ENCODE measurements at regions not wholly inside any gene's neighbourhood (a gene's known extent, or its start where the extent isn't known, plus 50 kb on each side); places are given as distances from the start of the nearest gene placed in this dataset.

- no peak overlapping the region for H3K27ac ChIP-seq (ENCODE audit: insufficient read depth in 1 of 2, low read depth in 1 of 2, low read length in 2 of 2, poor library complexity in 1 of 2, severe bottlenecking in 2 of 2)
- peaks cover 0 to 8% (median 2%) of the 10 kb centered on the region in 5 experiments for H3K9me3 ChIP-seq (ENCODE audit: control extremely low read depth in 1 of 5, control insufficient read depth in 4 of 5, insufficient read depth in 2 of 5, low read depth in 1 of 5, low read length in 4 of 5)
- H3K4me3 ChIP-seq (ENCODE audit: control insufficient read depth in 1 of 7, extremely low read depth in 1 of 7, insufficient read depth in 4 of 7, low read depth in 2 of 7, low read length in 6 of 7), result no peak overlapping the region
- CTCF ChIA-PET, result no interaction called here
- no peaks in the 10 kb centered on the region for H3K36me3 ChIP-seq (ENCODE audit: control insufficient read depth in 4 of 4, insufficient read depth in 4 of 4, low read length in 3 of 4)
- DNase-seq, result no peak
- POLR2A ChIA-PET, result no interaction called here
- 57% methylated on average over 1 of the region's 1 CpG for WGBS (ENCODE audit: insufficient coverage)
- no peaks in the 10 kb centered on the region for H3K4me1 ChIP-seq (ENCODE audit: control extremely low read depth in 1 of 4, control insufficient read depth in 4 of 4, insufficient read depth in 4 of 4, low read length in 3 of 4)
- H3K27me3 ChIP-seq (replicated peaks in 2 of 5; ENCODE audit: control insufficient read depth in 4 of 5, insufficient read depth in 5 of 5, low read length in 4 of 5), result no peaks in the 10 kb centered on the region
These were observed 402.4 kb downstream of the CSNK1G3 start for GRCh38 chr5:123914333-123914732.

GRCh38 chr5:123907349-123907748, 395.4 kb downstream of the CSNK1G3 start:
- ChIA-PET POLR2A (no interaction called here), CTCF (no interaction called here)
- H3K4me1 ChIP-seq (ENCODE audit: control extremely low read depth in 1 of 4, control insufficient read depth in 4 of 4, insufficient read depth in 4 of 4, low read length in 3 of 4), result no peaks in the 10 kb centered on the region
- H3K4me3 ChIP-seq (ENCODE audit: control insufficient read depth in 1 of 7, extremely low read depth in 1 of 7, insufficient read depth in 4 of 7, low read depth in 2 of 7, low read length in 6 of 7), result no peak overlapping the region
- no peak for DNase-seq
- no peaks in the 10 kb centered on the region for H3K36me3 ChIP-seq (ENCODE audit: control insufficient read depth in 4 of 4, insufficient read depth in 4 of 4, low read length in 3 of 4)
- no peaks in the 10 kb centered on the region for H3K27me3 ChIP-seq (replicated peaks in 2 of 5; ENCODE audit: control insufficient read depth in 4 of 5, insufficient read depth in 5 of 5, low read length in 4 of 5)
- WGBS (ENCODE audit: insufficient coverage), result no CpG with 5 or more reads among the region's 3 CpGs
- peaks cover 0 to 1% (median 0%) of the 10 kb centered on the region in 5 experiments for H3K9me3 ChIP-seq (ENCODE audit: control extremely low read depth in 1 of 5, control insufficient read depth in 4 of 5, insufficient read depth in 2 of 5, low read depth in 1 of 5, low read length in 4 of 5)
- no peak overlapping the region for H3K27ac ChIP-seq (ENCODE audit: insufficient read depth in 1 of 2, low read depth in 1 of 2, low read length in 2 of 2, poor library complexity in 1 of 2, severe bottlenecking in 2 of 2)

DNA sequence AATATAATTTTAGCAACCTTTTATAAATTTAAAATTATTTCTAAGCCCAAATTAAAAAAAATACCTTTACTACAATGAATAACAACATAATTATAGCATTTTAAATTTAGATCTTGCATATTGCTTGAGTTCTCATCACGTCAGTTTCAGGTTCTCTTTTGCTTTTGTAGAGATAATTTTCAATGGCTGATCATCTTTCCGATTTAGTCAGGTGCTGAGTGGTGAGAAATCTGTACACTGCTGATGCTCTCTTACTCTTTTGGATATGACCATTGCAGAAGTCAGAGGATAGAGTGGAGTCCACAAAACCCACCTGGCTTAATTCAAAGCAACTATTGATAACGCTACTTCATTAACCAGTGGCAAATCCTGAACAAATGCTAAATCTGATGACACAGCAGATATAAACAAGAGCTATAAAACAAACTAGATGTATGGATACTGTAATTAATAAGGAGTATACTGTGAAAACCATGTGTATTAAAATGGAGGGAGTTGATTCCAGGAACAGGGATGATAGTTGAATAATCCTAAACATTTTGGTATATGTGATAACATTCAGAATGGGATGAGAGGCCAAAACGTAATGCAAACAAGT, 394.8 kb downstream of the CSNK1G3 start:
- Histone ChIP-seq H3K27me3 (replicated peaks in 2 of 5; ENCODE audit: control insufficient read depth in 4 of 5, insufficient read depth in 5 of 5, low read length in 4 of 5) (no peaks in the 10 kb centered on the region), H3K9me3 (ENCODE audit: control extremely low read depth in 1 of 5, control insufficient read depth in 4 of 5, insufficient read depth in 2 of 5, low read depth in 1 of 5, low read length in 4 of 5) (peaks cover 0 to 1% (median 0%) of the 10 kb centered on the region in 5 experiments), H3K36me3 (ENCODE audit: control insufficient read depth in 4 of 4, insufficient read depth in 4 of 4, low read length in 3 of 4) (no peaks in the 10 kb centered on the region), H3K4me3 (ENCODE audit: control insufficient read depth in 1 of 7, extremely low read depth in 1 of 7, insufficient read depth in 4 of 7, low read depth in 2 of 7, low read length in 6 of 7) (no peak overlapping the region), H3K27ac (ENCODE audit: insufficient read depth in 1 of 2, low read depth in 1 of 2, low read length in 2 of 2, poor library complexity in 1 of 2, severe bottlenecking in 2 of 2) (no peak overlapping the region), H3K4me1 (ENCODE audit: control extremely low read depth in 1 of 4, control insufficient read depth in 4 of 4, insufficient read depth in 4 of 4, low read length in 3 of 4) (no peaks in the 10 kb centered on the region)
- POLR2A ChIA-PET, result no interaction called here
- WGBS (ENCODE audit: insufficient coverage), result 100% methylated on average over 3 of the region's 4 CpGs
- CTCF ChIA-PET, result no interaction called here
- no peak for DNase-seq

DNA sequence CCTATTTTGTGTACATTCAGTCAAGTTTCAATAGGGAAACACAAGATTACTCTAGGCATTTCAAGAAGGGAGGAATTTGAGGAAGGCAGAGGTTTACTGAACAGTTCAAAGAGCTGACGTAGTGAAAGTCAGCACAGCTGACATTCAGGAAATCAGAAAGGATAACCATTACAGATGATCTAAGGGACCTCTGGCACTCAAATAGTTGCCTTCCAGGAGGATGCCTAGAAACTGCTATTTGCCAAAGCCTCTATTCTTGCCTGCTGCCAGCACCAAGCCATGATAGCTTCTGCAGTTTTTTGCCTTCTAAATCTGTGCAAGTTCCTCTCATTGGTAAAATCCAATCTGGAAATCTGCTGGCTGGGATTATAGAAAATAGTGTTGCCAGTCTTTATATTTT, 373.1 kb downstream of the CSNK1G3 start:
- no peaks in the 10 kb centered on the region for H3K4me1 ChIP-seq (ENCODE audit: control extremely low read depth in 1 of 4, control insufficient read depth in 4 of 4, insufficient read depth in 4 of 4, low read length in 3 of 4)
- WGBS (ENCODE audit: insufficient coverage), result 89% methylated on average over 1 of the region's 1 CpG
- H3K4me3 ChIP-seq (ENCODE audit: control insufficient read depth in 1 of 7, extremely low read depth in 1 of 7, insufficient read depth in 4 of 7, low read depth in 2 of 7, low read length in 6 of 7), result no peak overlapping the region
- CTCF ChIA-PET, result no interaction called here
- POLR2A ChIA-PET, result no interaction called here
- no peak for DNase-seq
- no peak overlapping the region for H3K27ac ChIP-seq (ENCODE audit: insufficient read depth in 1 of 2, low read depth in 1 of 2, low read length in 2 of 2, poor library complexity in 1 of 2, severe bottlenecking in 2 of 2)
- H3K36me3 ChIP-seq (ENCODE audit: control insufficient read depth in 4 of 4, insufficient read depth in 4 of 4, low read length in 3 of 4), result no peaks in the 10 kb centered on the region
- H3K9me3 ChIP-seq (ENCODE audit: control extremely low read depth in 1 of 5, control insufficient read depth in 4 of 5, insufficient read depth in 2 of 5, low read depth in 1 of 5, low read length in 4 of 5), result peaks cover 0 to 4% (median 0%) of the 10 kb centered on the region in 5 experiments
- H3K27me3 ChIP-seq (replicated peaks in 2 of 5; ENCODE audit: control insufficient read depth in 4 of 5, insufficient read depth in 5 of 5, low read length in 4 of 5), result no peaks in the 10 kb centered on the region

- Histone ChIP-seq H3K4me3 (ENCODE audit: control insufficient read depth in 1 of 7, extremely low read depth in 1 of 7, insufficient read depth in 4 of 7, low read depth in 2 of 7, low read length in 6 of 7) (no peak overlapping the region), H3K4me1 (ENCODE audit: control extremely low read depth in 1 of 4, control insufficient read depth in 4 of 4, insufficient read depth in 4 of 4, low read length in 3 of 4) (no peaks in the 10 kb centered on the region), H3K27ac (ENCODE audit: insufficient read depth in 1 of 2, low read depth in 1 of 2, low read length in 2 of 2, poor library complexity in 1 of 2, severe bottlenecking in 2 of 2) (no peak overlapping the region), H3K36me3 (ENCODE audit: control insufficient read depth in 4 of 4, insufficient read depth in 4 of 4, low read length in 3 of 4) (no peaks in the 10 kb centered on the region), H3K27me3 (replicated peaks in 2 of 5; ENCODE audit: control insufficient read depth in 4 of 5, insufficient read depth in 5 of 5, low read length in 4 of 5) (no peaks in the 10 kb centered on the region), H3K9me3 (ENCODE audit: control extremely low read depth in 1 of 5, control insufficient read depth in 4 of 5, insufficient read depth in 2 of 5, low read depth in 1 of 5, low read length in 4 of 5) (peaks cover 0 to 4% (median 0%) of the 10 kb centered on the region in 5 experiments)
- no peak for DNase-seq
- CTCF ChIA-PET, result no interaction called here
- POLR2A ChIA-PET, result no interaction called here
- WGBS (ENCODE audit: insufficient coverage), result 13% methylated on average over 1 of the region's 2 CpGs
These were observed 371.0 kb downstream of the CSNK1G3 start for GRCh38 chr5:123882965-123883345.

DNA sequence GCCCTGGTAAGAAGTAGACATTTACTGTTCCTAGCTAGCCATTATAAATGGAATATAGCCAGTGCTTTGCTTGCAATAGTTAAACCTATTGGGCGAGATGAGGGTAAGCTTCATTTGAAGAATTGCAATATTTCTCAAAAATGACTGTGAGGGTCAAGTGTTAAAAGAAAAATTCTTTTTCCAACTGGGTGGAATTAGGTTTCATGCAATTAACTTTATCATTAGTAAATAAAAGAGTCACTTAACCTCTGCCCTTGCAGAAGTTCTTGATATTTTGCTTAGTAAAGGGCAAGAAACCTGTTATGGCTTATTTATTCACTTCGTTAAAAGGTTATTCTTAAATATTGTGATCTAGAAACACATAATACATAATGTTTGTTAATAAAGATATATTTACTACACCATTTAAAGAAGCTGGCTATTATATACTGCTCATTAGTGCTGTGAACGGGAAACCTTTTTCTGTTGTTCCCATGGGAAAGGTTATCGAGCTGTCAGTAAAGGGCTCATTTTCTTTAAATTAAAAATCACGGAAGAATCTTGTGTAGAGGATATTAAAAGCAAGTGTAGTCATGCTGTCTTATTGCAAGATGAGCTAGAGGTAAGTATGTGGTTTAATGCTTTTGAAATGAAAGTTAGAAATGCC, 370.5 kb downstream of the CSNK1G3 start:
- ChIA-PET POLR2A (no interaction called here), CTCF (no interaction called here)
- DNase-seq, result no peak
- Histone ChIP-seq H3K27ac (ENCODE audit: insufficient read depth in 1 of 2, low read depth in 1 of 2, low read length in 2 of 2, poor library complexity in 1 of 2, severe bottlenecking in 2 of 2) (no peak overlapping the region), H3K27me3 (replicated peaks in 2 of 5; ENCODE audit: control insufficient read depth in 4 of 5, insufficient read depth in 5 of 5, low read length in 4 of 5) (no peaks in the 10 kb centered on the region), H3K4me1 (ENCODE audit: control extremely low read depth in 1 of 4, control insufficient read depth in 4 of 4, insufficient read depth in 4 of 4, low read length in 3 of 4) (no peaks in the 10 kb centered on the region), H3K36me3 (ENCODE audit: control insufficient read depth in 4 of 4, insufficient read depth in 4 of 4, low read length in 3 of 4) (no peaks in the 10 kb centered on the region), H3K9me3 (ENCODE audit: control extremely low read depth in 1 of 5, control insufficient read depth in 4 of 5, insufficient read depth in 2 of 5, low read depth in 1 of 5, low read length in 4 of 5) (peaks cover 0 to 4% (median 0%) of the 10 kb centered on the region in 5 experiments), H3K4me3 (ENCODE audit: control insufficient read depth in 1 of 7, extremely low read depth in 1 of 7, insufficient read depth in 4 of 7, low read depth in 2 of 7, low read length in 6 of 7) (no peak overlapping the region)
- 93% methylated on average over 4 of the region's 5 CpGs for whole genome bisulfite sequencing (ENCODE audit: insufficient coverage)

DNA sequence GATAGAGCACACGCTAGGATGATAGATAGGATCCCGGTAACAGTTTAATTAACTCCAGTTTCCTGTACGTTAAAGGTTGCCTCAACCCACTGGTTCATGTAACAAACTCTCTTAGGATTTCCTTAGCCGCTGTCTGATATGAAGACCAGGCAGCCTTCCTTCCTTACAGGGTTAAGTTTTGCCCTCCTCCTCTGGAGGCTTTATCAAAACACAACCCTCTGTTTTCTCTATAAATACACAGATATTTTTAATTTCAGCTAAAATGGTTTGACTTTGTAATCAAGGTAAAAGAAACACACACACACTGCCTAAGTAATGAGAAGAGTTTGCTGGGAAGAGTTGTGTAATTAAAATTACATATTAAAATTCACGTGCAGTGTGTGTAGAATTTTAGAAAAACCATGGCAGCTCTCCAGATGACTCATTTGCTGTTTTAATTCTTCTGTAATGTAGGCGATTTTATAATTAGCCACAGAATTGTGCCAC, 369.8 kb downstream of the CSNK1G3 start:
- H3K4me1 ChIP-seq (ENCODE audit: control extremely low read depth in 1 of 4, control insufficient read depth in 4 of 4, insufficient read depth in 4 of 4, low read length in 3 of 4), result no peaks in the 10 kb centered on the region
- 75% methylated on average over 5 of the region's 6 CpGs for WGBS (ENCODE audit: insufficient coverage)
- no peak overlapping the region for H3K4me3 ChIP-seq (ENCODE audit: control insufficient read depth in 1 of 7, extremely low read depth in 1 of 7, insufficient read depth in 4 of 7, low read depth in 2 of 7, low read length in 6 of 7)
- no peak overlapping the region for H3K27ac ChIP-seq (ENCODE audit: insufficient read depth in 1 of 2, low read depth in 1 of 2, low read length in 2 of 2, poor library complexity in 1 of 2, severe bottlenecking in 2 of 2)
- DNase-seq, result peak in 2 of 3 donors; percentile 5 to 13
- POLR2A ChIA-PET, result no interaction called here
- CTCF ChIA-PET, result no interaction called here
- no peaks in the 10 kb centered on the region for H3K36me3 ChIP-seq (ENCODE audit: control insufficient read depth in 4 of 4, insufficient read depth in 4 of 4, low read length in 3 of 4)
- H3K27me3 ChIP-seq (replicated peaks in 2 of 5; ENCODE audit: control insufficient read depth in 4 of 5, insufficient read depth in 5 of 5, low read length in 4 of 5), result no peaks in the 10 kb centered on the region
- H3K9me3 ChIP-seq (ENCODE audit: control extremely low read depth in 1 of 5, control insufficient read depth in 4 of 5, insufficient read depth in 2 of 5, low read depth in 1 of 5, low read length in 4 of 5), result peaks cover 0 to 4% (median 0%) of the 10 kb centered on the region in 5 experiments

Measured in common myeloid progenitor, CD34-positive (primary cell).